Heart right ventricle (tissue), 16 donors: ENCODE measurements at regions not wholly inside any gene's neighbourhood (a gene's known extent, or its start where the extent isn't known, plus 50 kb on each side); places are given as distances from the start of the nearest gene placed in this dataset.

ENCODE experiments used
- ATAC-seq, 8 donors: fragments of 200-7000 bp; cut with Tn5 transposase; one replicate each; pipeline ENCODE4 v1.9.1; 2020; ENCODE audit warnings: mild to moderate bottlenecking in 8 of 8, moderate library complexity in 8 of 8, moderate number of reproducible peaks in 1 of 8
- DNase-seq, 2 donors: peaks; one replicate each; pipeline ENCODE4 v3.0.0-alpha.2; 2020
- H3K27ac ChIP-seq, 10 donors: fragments of 200-600 bp; sonication (generic) in 2 of 10; one replicate each; pipeline versions ENCODE4 v1.5.0 to v1.8.0; 2020 to 2022; ENCODE audit warnings: mild to moderate bottlenecking in 3 of 10
- H3K27me3 ChIP-seq, 7 donors: fragments of 200-600 bp; one replicate each; pipeline ENCODE4 v1.8.0; 2021 to 2022; ENCODE audit warnings: mild to moderate bottlenecking in 2 of 7
- H3K36me3 ChIP-seq, 9 donors: fragments of 200-600 bp; sonication (generic) in 1 of 9; one replicate each; pipeline versions ENCODE4 v1.5.0 to v1.8.0; 2020 to 2022; ENCODE audit warnings: mild to moderate bottlenecking in 2 of 9
- H3K4me1 ChIP-seq, 9 donors: fragments of 200-600 bp; sonication (generic) in 1 of 9; one replicate each; pipeline versions ENCODE4 v1.5.0 to v1.8.0; 2020 to 2022; ENCODE audit warnings: mild to moderate bottlenecking in 4 of 9
- H3K4me3 ChIP-seq, 10 donors: fragments of 200-600 bp; sonication (generic) in 2 of 10; one replicate each; pipeline versions ENCODE4 v1.5.0 to v1.8.0; 2020 to 2022; ENCODE audit warnings: mild to moderate bottlenecking in 7 of 10, moderate library complexity in 2 of 10
- H3K9me3 ChIP-seq, 11 donors: fragments of 200-600 bp in 10 of 11; sonication (generic) in 2 of 11; one replicate each; pipeline versions ENCODE4 v1.5.0 to v1.8.0; 2013 to 2022; ENCODE audit warnings: mild to moderate bottlenecking in 2 of 11, control low read depth in 1 of 11, moderate library complexity in 1 of 11
- CTCF ChIP-seq, 9 donors: fragments of 200-600 bp; sonication (generic) in 2 of 9; IDR thresholded peaks; one replicate each; pipeline versions ENCODE4 v1.5.0 to v1.8.0; 2021 to 2022; ENCODE audit warnings: antibody characterized with exemption in 9 of 9, mild to moderate bottlenecking in 5 of 9, moderate library complexity in 1 of 9
- WGBS, 2 donors: extraction: QIAGEN DNeasy Blood & Tissue Kit; methylation state at CpG; one replicate each; pipeline ENCODE4 v1.1.7; 2013; ENCODE audit warnings: inconsistent platforms in 1 of 2; 5-methylcytosine and 5-hydroxymethylcytosine counted together
- intact Hi-C, 10 donors: fragments of 100-400 bp; cut with DNase I; formaldehyde crosslinking; loops; one replicate each; pipeline versions ENCODE4 v1.11.1 to v1.14.2; 2022
- donor health status: Arrhythmogenic right ventricular cardiomyopathy.
- donor health status: ischemic (EF 13 %, LVEDD 7.1; RV severe dilation, severe dysfunction).
- donor health status: healthy with polysubstance abuse.
- donor health status: DM: no; HTN: yes; CAD: no.
- donor health status: DM: no; HTN: no; CAD: no.
- donor health status: ischemic (EF 25% LVEDD 6.9; RV normal size, moderate dysfunction).
- donor health status: ischemic (EF 25% LVEDD 5.7; RV mildly dilated, moderate dysfunction).
- donor health status: healthy.
- donor health status: DM: yes; HTN: yes; CAD: no.
- donor health status: Ischemic cardiomyopathy.
- donor health status: ischemic (EF 35%, LVEDD 5.7; RV mildly dilated, moderate dysfunction).
- donor health status: nonischemic (EF 11% LVEDD 7.7; RV severe dilation, severe dysfunction).
- donor health status: DM: yes; HTN: yes; CAD: no.
- donor health status: PGD.
- donor health status: ischemic (EF 29% LVEDD 5.4; RV normal size, mild dysfunction).
- donor health status: nonischemic (EF 23%, LVEDD 6.1; RV moderate dilation, normal function).

GRCh38 chr5:17882760-17883488 is 248.7 kb downstream of the TAF11L14 start:
- Histone ChIP-seq H3K4me1 (no peaks in the 10 kb centered on the region), H3K9me3 (peaks cover 0 to 10% (median 0%) of the 10 kb centered on the region in 11 donors), H3K36me3 (no peaks in the 10 kb centered on the region), H3K27me3 (no peaks in the 10 kb centered on the region), H3K4me3 (no peak overlapping the region), H3K27ac (no peak overlapping the region)
- no peak for TF ChIP-seq CTCF (IDR thresholded peaks at IDR 0.05)
- DNase-seq (no peak), ATAC-seq (no peak)
- WGBS, 2 donors, result 65 to 75% methylated on average over 6 of the region's 6 CpGs
- intact Hi-C loops, result no loop called here

- Histone ChIP-seq H3K4me3 (no peak overlapping the region), H3K4me1 (no peaks in the 10 kb centered on the region), H3K27me3 (no peaks in the 10 kb centered on the region), H3K27ac (no peak overlapping the region), H3K9me3 (peaks cover 0 to 6% (median 0%) of the 10 kb centered on the region in 11 donors), H3K36me3 (no peaks in the 10 kb centered on the region)
- TF ChIP-seq CTCF (IDR thresholded peaks at IDR 0.05), result no peak
- intact Hi-C loops, result no loop called here
- DNase-seq (no peak), ATAC-seq (no peak)
Observed at GRCh38 chr5:17888155-17888554, 253.9 kb downstream of the TAF11L14 start.

- 69 to 76% methylated on average over 3 of the region's 3 CpGs for whole genome bisulfite sequencing, 2 donors
- no peak overlapping the region for H3K27ac ChIP-seq
- ATAC-seq (no peak), DNase-seq (no peak)
- no peak overlapping the region for H3K4me3 ChIP-seq
- H3K4me1 ChIP-seq, result no peaks in the 10 kb centered on the region
- H3K9me3 ChIP-seq, result peaks cover 0 to 12% (median 0%) of the 10 kb centered on the region in 11 donors
- no peak for TF ChIP-seq CTCF (IDR thresholded peaks at IDR 0.05)
- no peaks in the 10 kb centered on the region for H3K36me3 ChIP-seq
- intact Hi-C loops, result no loop called here
- H3K27me3 ChIP-seq, result no peaks in the 10 kb centered on the region
Observed at GRCh38 chr5:17890501-17890900, 256.2 kb downstream of the TAF11L14 start.

- no peak for DNase-seq
- Histone ChIP-seq H3K27ac (no peak overlapping the region), H3K4me3 (no peak overlapping the region), H3K9me3 (peaks cover 0 to 12% (median 0%) of the 10 kb centered on the region in 11 donors), H3K36me3 (no peaks in the 10 kb centered on the region), H3K27me3 (no peaks in the 10 kb centered on the region), H3K4me1 (no peaks in the 10 kb centered on the region)
- WGBS, 2 donors, result 44 to 60% methylated on average over 6 of the region's 6 CpGs
- no peak for ATAC-seq
- TF ChIP-seq CTCF (IDR thresholded peaks at IDR 0.05), result no peak
- intact Hi-C loops, result no loop called here
Observed at GRCh38 chr5:17891881-17892280, 257.6 kb downstream of the TAF11L14 start.
